ENCODE measurements at regions not wholly inside any gene's neighbourhood (a gene's known extent, or its start where the extent isn't known, plus 50 kb on each side); places are given as distances from the start of the nearest gene placed in this dataset.
A peak's percentile ranks its signal among the peaks of the same experiment; 100 is the strongest.

DNA sequence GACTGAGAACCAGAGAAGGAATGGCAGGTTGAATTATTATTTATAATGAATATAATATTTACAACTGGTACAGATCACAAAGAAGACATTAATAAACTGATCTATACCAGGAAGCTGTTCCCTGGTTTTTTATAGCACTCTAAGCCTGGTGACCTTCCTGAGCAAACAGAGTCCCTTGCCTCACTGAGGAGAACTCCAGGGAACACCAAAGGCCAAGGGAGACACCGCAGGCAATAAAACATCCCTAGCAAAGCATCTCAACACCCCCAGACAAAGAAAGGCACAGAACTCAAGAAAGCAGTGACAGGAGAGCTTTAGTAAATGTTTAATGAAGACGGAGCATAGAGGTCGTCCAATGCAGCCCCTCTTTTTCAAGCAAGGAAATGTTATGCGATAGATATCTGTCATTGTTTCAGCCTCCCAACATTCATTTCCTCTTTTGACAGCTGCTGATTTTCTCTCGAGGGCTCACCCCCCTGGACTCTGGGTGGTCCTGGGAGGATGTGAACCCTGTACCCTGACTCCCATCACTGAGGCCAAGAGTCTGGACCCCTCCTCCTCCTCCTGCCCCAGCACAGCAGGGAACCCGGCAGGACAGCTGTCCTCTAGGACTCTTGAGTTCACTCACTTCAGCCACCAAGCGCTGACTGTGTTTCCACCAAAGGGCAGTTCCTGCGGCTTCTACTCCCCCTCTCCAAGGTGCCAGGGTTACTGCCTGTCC lies 342.5 kb upstream of the GATB start:
- H3K4me2 ChIP-seq, result peak overlapping the region; percentile 19

GRCh38 chr4:152102436-152103000 lies 341.7 kb upstream of the GATB start:
- H2AFZ ChIP-seq, result no peak overlapping the region
- TF ChIP-seq EZH2phosphoT487 (IDR thresholded peaks at IDR 0.05; ENCODE audit: low read depth, severe bottlenecking, unreplicated experiment), result no peak
- TF ChIP-seq CTCF (IDR thresholded peaks at IDR 0.05; ENCODE audit: poor library complexity), result no peak
- no peak for TF ChIP-seq EZH2 (IDR thresholded peaks at IDR 0.05; ENCODE audit: borderline replicate concordance)
- DNase-seq (ENCODE audit: low spot score), result no peak
- H4K20me1 ChIP-seq (ENCODE audit: insufficient read depth, poor library complexity, severe bottlenecking), result no peaks in the 10 kb centered on the region
- H3K4me2 ChIP-seq, result no peak overlapping the region
- H3K4me1 ChIP-seq (ENCODE audit: insufficient read depth), result peaks cover 25% of the 10 kb centered on the region
- WGBS (ENCODE audit: low lambda C conversion rate, missing lambda C conversion rate), result 73% methylated on average over 5 of the region's 5 CpGs
- no peaks in the 10 kb centered on the region for H3K9me2 ChIP-seq (replicated peaks; ENCODE audit: insufficient read depth)
- no peaks in the 10 kb centered on the region for H3K27me3 ChIP-seq
- H3K9me3 ChIP-seq (ENCODE audit: low read depth), result no peaks in the 10 kb centered on the region
- no peaks in the 10 kb centered on the region for H3K79me2 ChIP-seq
- peak overlapping the region; percentile 79 for H3K27ac ChIP-seq
- no peak overlapping the region for H3K4me3 ChIP-seq
- H3K36me3 ChIP-seq (replicated peaks; ENCODE audit: insufficient read depth, low read depth), result no peaks in the 10 kb centered on the region

More for the DNA sequence above, 342.5 kb upstream of the GATB start:
- Histone ChIP-seq H3K9me2 (replicated peaks; ENCODE audit: insufficient read depth) (no peaks in the 10 kb centered on the region), H3K4me1 (ENCODE audit: insufficient read depth) (peaks cover 25% of the 10 kb centered on the region), H3K9me3 (ENCODE audit: low read depth) (no peaks in the 10 kb centered on the region), H3K36me3 (replicated peaks; ENCODE audit: insufficient read depth, low read depth) (no peaks in the 10 kb centered on the region), H3K27ac (peak overlapping the region; percentile 79), H3K4me3 (no peak overlapping the region), H3K79me2 (no peaks in the 10 kb centered on the region), H2AFZ (no peak overlapping the region), H4K20me1 (ENCODE audit: insufficient read depth, poor library complexity, severe bottlenecking) (no peaks in the 10 kb centered on the region), H3K27me3 (no peaks in the 10 kb centered on the region)
- DNase-seq (ENCODE audit: low spot score), result peak; percentile 46
- TF ChIP-seq CTCF (IDR thresholded peaks at IDR 0.05; ENCODE audit: poor library complexity), result no peak
- no peak for TF ChIP-seq EZH2 (IDR thresholded peaks at IDR 0.05; ENCODE audit: borderline replicate concordance)
- 77% methylated on average over 8 of the region's 8 CpGs for WGBS (ENCODE audit: low lambda C conversion rate, missing lambda C conversion rate)

DNA sequence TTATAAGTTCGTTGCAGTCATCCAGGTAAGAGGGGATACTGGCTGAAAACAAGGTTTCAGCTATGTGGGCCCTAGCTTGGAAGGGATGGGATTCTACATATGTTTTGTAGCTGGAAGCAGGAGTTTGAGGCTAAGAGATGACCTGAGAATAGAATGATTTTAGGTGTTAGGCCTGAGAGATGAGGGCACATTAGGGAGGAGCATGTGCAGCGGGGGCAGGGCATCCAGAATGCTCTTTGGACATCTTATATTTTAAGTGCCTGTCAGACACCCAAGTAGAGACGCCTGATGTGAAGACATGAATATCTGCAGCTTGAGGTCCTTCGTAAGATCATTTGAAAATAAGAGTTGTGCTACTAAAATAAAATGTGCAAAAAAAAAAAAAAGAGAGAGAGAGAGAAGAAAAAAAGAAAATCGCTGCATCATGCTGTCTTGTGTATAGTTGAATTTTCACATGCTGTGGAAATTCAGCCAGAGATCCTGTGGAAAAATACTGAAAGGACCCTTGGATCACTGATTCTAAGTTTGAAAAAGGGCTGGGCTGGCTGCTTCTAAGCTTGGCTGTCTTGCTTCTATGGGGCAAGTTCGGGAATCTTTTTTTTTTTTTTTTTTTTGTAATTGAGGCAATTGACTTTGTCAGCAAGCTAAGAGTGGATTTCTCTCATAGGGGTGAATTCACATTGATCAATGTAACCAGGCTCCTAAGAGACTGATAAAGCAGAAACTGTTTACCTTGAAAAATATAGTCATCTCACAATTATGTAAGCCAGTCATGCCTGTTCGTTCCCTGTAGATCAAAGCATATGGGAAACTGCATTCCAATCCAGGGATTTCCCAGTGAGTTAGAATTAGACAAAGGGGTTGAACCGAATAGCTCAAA lies 341.0 kb upstream of the GATB start:
- Histone ChIP-seq H3K27ac (peak overlapping the region; percentile 79), H3K36me3 (replicated peaks; ENCODE audit: insufficient read depth, low read depth) (no peaks in the 10 kb centered on the region), H3K4me2 (no peak overlapping the region), H3K4me1 (ENCODE audit: insufficient read depth) (peaks cover 24% of the 10 kb centered on the region), H2AFZ (no peak overlapping the region), H4K20me1 (ENCODE audit: insufficient read depth, poor library complexity, severe bottlenecking) (no peaks in the 10 kb centered on the region), H3K9me2 (replicated peaks; ENCODE audit: insufficient read depth) (no peaks in the 10 kb centered on the region), H3K27me3 (no peaks in the 10 kb centered on the region), H3K9me3 (ENCODE audit: low read depth) (no peaks in the 10 kb centered on the region), H3K4me3 (no peak overlapping the region), H3K79me2 (no peaks in the 10 kb centered on the region)
- DNase-seq (ENCODE audit: low spot score), result no peak
- TF ChIP-seq EZH2 (IDR thresholded peaks at IDR 0.05; ENCODE audit: borderline replicate concordance) (no peak), EZH2phosphoT487 (IDR thresholded peaks at IDR 0.05; ENCODE audit: low read depth, severe bottlenecking, unreplicated experiment) (no peak), CTCF (IDR thresholded peaks at IDR 0.05; ENCODE audit: poor library complexity) (no peak)
- WGBS (ENCODE audit: low lambda C conversion rate, missing lambda C conversion rate), result 66% methylated on average over 8 of the region's 8 CpGs

All from hepatocyte (in vitro differentiated cells).